Stimulated activated CD8-positive, alpha-beta memory T cell treated with anti-CD3 and anti-CD28 coated beads, Interleukin-7, amount 100 ng/mL, for 48 hours (primary cell): ENCODE measurements at regions not wholly inside any gene's neighbourhood (a gene's known extent, or its start where the extent isn't known, plus 50 kb on each side); places are given as distances from the start of the nearest gene placed in this dataset.
"Not testable (repeated sequence)": the region's sequence is repeated elsewhere in the genome, so short reads cannot be mapped to it uniquely, and the experiment has no call there.

Source experiments
- DNase-seq, 2 donors: peaks; one replicate each; pipeline ENCODE4 v3.0.0-alpha.2; 2020; ENCODE audit warnings: low read depth in 1 of 2; ENCODE audit errors: extremely low read depth in 1 of 2

GRCh38 chr18:78829026-78829425 is 150.6 kb upstream of the SALL3 start:
- not testable (repeated sequence) for DNase-seq

GRCh38 chr18:78830161-78830560 is 149.5 kb upstream of the SALL3 start:
- no peak for DNase-seq

GRCh38 chr18:78830826-78831225 is 148.8 kb upstream of the SALL3 start:
- DNase-seq: no peak

- DNase-seq: no peak
Measured at GRCh38 chr18:78831603-78832002, 148.0 kb upstream of the SALL3 start.

- DNase-seq: no peak
Measured at GRCh38 chr18:78833833-78834232, 145.8 kb upstream of the SALL3 start.

GRCh38 chr18:78836838-78837237 is 142.8 kb upstream of the SALL3 start:
- no peak for DNase-seq

- no peak for DNase-seq
Measured at GRCh38 chr18:78837754-78838153, 141.9 kb upstream of the SALL3 start.

GRCh38 chr18:78838183-78838582 is 141.4 kb upstream of the SALL3 start:
- no peak for DNase-seq

GRCh38 chr18:78849046-78849445 is 130.6 kb upstream of the SALL3 start:
- DNase-seq: no peak

- DNase-seq: no peak
Measured at GRCh38 chr18:78849458-78849857, 130.2 kb upstream of the SALL3 start.

GRCh38 chr18:78853341-78853740 is 126.3 kb upstream of the SALL3 start:
- DNase-seq: no peak

GRCh38 chr18:78855188-78855587 is 124.4 kb upstream of the SALL3 start:
- DNase-seq: no peak

- no peak for DNase-seq
Measured at GRCh38 chr18:78856569-78857313, 122.9 kb upstream of the SALL3 start.

GRCh38 chr18:78857314-78858150 is 122.1 kb upstream of the SALL3 start:
- DNase-seq: no peak

- DNase-seq: no peak
Measured at GRCh38 chr18:78859686-78860085, 119.9 kb upstream of the SALL3 start.

- no peak for DNase-seq
Measured at GRCh38 chr18:78860117-78860516, 119.5 kb upstream of the SALL3 start.

- DNase-seq: no peak
Measured at GRCh38 chr18:78861116-78861515, 118.5 kb upstream of the SALL3 start.

- no peak for DNase-seq
Measured at GRCh38 chr18:78861706-78862105, 117.9 kb upstream of the SALL3 start.

GRCh38 chr18:78862395-78862794 is 117.2 kb upstream of the SALL3 start:
- no peak for DNase-seq

- DNase-seq: no peak
Measured at GRCh38 chr18:78865056-78865598, 114.5 kb upstream of the SALL3 start.

- no peak for DNase-seq
Measured at GRCh38 chr18:78865771-78866310, 113.8 kb upstream of the SALL3 start.

GRCh38 chr18:78867131-78867530 is 112.5 kb upstream of the SALL3 start:
- no peak for DNase-seq
